Right lobe of liver (tissue), 4 donors: ENCODE measurements at regions not wholly inside any gene's neighbourhood (a gene's known extent, or its start where the extent isn't known, plus 50 kb on each side); places are given as distances from the start of the nearest gene placed in this dataset.

Source experiments
- POLR2A ChIP-seq: fragments of 450-650 bp; IDR thresholded peaks from one replicate; pipeline ENCODE4 v1.6.1; 2017; ENCODE audit warnings: antibody characterized with exemption, mild to moderate bottlenecking
- TF ChIP-seq, protein P1 (sequence below), 4 donors: fragments of 200-600 bp in 3 of 4; fragments of 450-650 bp in 1 of 4; IDR thresholded peaks; one replicate each; pipeline versions ENCODE4 v1.5.1 to v1.8.0; 2016 to 2022; ENCODE audit warnings: antibody characterized with exemption in 4 of 4, mild to moderate bottlenecking in 2 of 4
- donor health status: DM: no; HTN: no; CAD: no.
- donor health status: DM: no; HTN: no; CAD: no.
- donor health status: DM: no; HTN: yes; CAD: no.

GRCh38 chr5:52607227-52607824, 180.4 kb upstream of the ITGA1 start:
- TF ChIP-seq, protein P1, sequence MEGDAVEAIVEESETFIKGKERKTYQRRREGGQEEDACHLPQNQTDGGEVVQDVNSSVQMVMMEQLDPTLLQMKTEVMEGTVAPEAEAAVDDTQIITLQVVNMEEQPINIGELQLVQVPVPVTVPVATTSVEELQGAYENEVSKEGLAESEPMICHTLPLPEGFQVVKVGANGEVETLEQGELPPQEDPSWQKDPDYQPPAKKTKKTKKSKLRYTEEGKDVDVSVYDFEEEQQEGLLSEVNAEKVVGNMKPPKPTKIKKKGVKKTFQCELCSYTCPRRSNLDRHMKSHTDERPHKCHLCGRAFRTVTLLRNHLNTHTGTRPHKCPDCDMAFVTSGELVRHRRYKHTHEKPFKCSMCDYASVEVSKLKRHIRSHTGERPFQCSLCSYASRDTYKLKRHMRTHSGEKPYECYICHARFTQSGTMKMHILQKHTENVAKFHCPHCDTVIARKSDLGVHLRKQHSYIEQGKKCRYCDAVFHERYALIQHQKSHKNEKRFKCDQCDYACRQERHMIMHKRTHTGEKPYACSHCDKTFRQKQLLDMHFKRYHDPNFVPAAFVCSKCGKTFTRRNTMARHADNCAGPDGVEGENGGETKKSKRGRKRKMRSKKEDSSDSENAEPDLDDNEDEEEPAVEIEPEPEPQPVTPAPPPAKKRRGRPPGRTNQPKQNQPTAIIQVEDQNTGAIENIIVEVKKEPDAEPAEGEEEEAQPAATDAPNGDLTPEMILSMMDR (IDR thresholded peaks at IDR 0.05): no peak
- TF ChIP-seq POLR2A: no peak
